ENCODE measurements at regions not wholly inside any gene's neighbourhood (a gene's known extent, or its start where the extent isn't known, plus 50 kb on each side); places are given as distances from the start of the nearest gene placed in this dataset.

DNA sequence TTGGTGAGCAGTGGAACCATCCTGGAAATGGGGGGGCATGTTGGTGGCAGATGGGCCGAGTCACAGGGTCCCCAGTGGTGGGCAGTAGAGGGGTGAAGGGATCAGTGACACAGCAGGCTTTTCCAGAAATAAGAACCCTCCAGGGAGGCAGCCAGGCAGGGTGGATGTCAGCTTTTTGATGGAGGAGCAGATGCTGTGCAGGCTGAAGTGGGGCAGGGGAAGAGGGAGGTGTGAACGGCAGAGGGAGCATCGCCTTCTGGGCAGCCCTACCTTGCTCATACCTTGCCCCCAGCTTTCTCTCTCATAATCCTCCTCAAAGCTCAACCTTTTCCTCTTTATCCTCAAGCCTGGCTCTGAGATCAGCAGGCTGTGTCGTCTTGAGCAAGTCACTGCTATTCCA lies 131.8 kb upstream of the IPO9 start:
- TF ChIP-seq, protein P1, sequence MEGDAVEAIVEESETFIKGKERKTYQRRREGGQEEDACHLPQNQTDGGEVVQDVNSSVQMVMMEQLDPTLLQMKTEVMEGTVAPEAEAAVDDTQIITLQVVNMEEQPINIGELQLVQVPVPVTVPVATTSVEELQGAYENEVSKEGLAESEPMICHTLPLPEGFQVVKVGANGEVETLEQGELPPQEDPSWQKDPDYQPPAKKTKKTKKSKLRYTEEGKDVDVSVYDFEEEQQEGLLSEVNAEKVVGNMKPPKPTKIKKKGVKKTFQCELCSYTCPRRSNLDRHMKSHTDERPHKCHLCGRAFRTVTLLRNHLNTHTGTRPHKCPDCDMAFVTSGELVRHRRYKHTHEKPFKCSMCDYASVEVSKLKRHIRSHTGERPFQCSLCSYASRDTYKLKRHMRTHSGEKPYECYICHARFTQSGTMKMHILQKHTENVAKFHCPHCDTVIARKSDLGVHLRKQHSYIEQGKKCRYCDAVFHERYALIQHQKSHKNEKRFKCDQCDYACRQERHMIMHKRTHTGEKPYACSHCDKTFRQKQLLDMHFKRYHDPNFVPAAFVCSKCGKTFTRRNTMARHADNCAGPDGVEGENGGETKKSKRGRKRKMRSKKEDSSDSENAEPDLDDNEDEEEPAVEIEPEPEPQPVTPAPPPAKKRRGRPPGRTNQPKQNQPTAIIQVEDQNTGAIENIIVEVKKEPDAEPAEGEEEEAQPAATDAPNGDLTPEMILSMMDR (IDR thresholded peaks at IDR 0.05; ENCODE audit: poor library complexity, severe bottlenecking): no peak
- TF ChIP-seq REST (IDR thresholded peaks at IDR 0.05; ENCODE audit: borderline replicate concordance): no peak
- no peak for TF ChIP-seq EZH2 (IDR thresholded peaks at IDR 0.05; ENCODE audit: borderline replicate concordance, insufficient read depth, low read length, poor library complexity, severe bottlenecking)
